NCI-H748 treated with DMSO at 0.1 percent for 48 hours (cell line): ENCODE measurements at regions not wholly inside any gene's neighbourhood (a gene's known extent, or its start where the extent isn't known, plus 50 kb on each side); places are given as distances from the start of the nearest gene placed in this dataset.

Source experiments
- DNase-seq: peaks from one replicate; lab custom pipeline; 2025; lab: John Stamatoyannopoulos, UW

DNA sequence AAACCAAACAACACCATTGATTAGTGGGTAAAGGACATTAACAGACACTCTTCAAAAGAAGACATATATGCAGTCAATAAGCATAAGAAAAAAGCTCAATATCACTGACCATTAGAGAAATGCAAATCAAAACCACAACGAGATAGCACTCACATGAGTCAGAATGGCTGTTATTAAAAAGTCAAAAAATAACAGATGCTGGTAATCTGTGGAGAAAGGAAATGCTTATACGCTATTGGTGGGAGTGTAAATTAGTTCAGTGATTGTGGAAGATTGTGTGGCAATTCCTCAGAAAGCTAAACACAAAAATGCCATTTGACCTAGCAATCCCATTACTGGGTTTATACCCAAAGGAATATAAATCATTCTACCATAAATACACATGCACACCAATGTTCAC lies 182.6 kb downstream of the TRPC6 start:
- DNase-seq, result no peak

DNA sequence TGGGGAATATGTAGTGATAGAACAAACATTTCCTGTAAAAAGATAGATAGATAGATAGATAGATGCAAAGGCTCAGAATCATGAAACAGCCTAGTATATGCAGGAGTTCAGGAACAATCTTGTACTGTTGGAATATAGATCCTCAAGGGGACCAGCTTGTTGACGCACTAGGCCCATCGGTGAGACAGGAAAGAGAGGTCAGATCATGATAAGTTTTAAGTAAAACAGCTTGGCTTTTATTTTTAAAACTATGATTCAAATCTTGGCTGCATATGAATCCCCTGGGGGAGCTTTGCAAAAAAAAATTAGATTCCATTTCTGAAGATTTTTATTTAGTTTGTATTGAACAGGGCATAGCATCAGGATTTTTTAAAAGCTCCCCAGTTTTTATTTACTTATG lies 185.8 kb downstream of the TRPC6 start:
- DNase-seq, result no peak

DNA sequence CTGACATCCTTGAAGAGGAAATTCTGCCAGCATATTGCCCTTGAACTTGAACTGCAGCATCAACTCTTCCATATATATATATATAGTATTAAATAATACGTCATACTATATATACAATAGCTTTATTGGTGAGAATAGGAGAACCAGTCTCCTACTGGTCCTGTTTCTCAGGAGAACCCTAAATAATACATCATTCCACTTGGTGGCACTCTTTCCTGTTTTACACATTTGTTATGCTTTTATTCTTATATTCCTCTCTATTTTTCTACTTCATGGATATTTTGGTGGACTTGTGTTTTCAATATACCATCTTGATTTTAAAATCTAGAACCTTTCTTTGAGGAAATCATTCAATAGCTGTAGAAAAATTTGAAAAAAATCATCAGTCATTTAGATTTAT lies 193.3 kb downstream of the TRPC6 start:
- DNase-seq, result no peak

GRCh38 chr11:101369835-101370234 lies 214.0 kb downstream of the TRPC6 start:
- DNase-seq, result no peak

DNA sequence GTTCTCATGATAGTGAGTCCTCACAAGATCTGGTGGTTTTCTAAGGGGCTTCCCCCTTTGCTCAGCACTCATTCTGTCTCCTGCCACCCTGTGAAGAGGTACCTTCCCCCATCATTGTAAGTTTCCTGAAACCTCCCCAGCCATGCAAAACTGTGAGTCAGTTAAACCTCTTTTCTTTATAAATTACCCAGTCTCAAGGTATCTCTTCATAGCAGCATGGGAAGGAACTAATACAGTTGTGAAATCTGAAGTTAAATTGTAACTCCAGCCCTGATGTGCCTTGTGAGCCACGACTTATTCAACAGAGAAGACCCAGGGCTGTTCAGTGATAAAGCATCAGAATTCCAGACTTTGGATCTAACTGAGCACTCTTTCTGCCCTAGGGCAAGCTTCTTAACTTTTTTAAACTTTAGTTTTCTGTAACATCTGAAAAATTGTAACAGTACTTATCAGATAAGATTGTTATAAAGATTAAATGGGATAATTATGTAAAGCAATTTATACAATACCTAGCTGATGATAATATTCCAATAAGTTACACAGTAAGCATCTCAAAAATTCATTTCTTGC lies 220.0 kb downstream of the TRPC6 start:
- no peak for DNase-seq

DNA sequence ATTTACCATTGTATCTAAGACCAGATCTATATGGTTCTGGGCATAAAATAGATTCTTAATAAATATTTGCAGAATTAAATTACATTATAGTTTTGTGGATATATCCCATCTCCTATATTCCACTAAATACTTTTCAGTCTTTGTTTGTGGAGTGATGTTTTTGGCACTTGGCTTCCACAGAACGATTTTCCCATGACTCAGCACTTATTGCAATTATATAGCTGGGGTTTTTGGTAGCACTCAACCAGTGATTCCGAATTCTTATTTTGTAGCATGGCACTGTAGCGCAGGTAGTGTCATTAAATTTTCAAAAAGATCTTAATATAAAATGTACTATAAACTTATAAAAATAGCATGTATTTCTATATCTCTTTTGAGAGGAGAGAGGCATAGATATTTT lies 221.2 kb downstream of the TRPC6 start:
- no peak for DNase-seq

DNA sequence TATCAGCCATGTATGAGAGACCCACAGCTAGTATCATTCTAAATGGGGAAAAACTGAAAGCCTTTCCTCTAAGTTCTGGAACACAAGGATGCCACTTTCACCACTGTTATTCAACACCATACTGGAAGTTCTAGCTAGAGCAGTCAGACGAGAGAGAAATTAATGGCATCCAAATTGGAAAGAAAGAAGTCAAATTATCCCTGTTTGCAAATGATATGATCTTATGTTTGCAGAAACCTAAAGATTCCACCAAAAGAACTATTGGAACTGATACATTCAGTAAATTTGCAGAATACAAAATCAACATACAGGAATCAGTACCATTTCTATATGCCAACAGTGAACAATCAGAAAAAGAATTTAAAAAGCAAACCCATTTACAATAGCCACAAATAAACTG lies 226.0 kb downstream of the TRPC6 start:
- no peak for DNase-seq

DNA sequence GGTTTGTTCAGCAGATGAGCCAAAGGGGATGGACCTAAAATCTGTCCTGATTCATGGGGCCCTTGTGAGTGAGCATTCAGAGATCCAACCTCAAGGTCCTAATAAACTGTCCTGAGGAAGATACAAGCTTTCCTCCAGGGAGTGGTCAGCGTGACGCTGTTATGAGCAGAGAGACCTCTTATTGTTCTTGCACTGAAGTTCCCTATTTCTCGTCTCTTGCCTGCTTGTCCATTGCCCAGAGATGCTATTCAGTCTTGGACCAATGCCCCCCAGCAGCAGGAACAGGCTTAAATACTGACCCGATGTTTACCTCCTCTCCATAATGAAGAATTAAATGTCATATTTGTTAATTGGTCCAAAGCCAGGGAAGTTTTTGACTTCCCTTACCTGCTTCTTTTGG lies 225.2 kb upstream of the PGR start:
- no peak for DNase-seq

DNA sequence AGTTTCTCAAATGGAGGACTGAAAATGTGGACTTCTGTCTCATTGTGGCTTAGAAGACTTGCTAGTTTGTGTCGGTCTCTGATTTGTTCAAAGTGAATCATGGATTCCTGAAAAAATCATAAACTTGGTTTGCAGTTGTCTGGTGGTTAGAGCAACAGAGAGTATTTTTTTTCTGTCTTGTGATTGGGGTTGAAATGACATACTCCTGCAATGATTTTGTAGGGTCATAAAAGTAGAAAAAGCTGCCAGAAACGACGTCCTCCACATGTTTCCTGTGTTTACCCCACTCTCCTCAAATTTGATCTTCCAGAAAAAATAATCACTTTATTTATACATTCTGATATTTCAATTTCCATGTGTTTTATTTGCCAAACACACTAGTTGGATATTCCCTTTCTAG lies 219.2 kb upstream of the PGR start:
- no peak for DNase-seq

DNA sequence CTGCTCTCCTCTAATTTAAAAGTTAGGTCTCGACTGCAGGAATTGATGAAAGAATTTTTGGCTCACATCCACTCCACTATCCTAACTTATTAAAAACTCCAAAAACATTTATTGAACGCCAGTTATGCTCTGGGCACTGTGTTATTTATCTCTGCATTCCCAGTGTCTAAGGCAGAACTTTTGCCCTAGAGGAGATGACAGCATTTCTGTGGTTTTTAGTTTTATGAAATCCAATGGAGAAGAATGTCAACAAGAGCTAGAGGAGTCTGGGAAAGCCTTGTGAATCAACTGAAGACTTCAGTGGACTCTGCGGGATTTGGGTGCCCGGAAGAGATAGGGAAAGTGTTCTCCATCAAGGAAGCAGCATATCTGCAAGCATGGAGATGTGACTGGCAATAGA lies 217.0 kb upstream of the PGR start:
- no peak for DNase-seq

DNA sequence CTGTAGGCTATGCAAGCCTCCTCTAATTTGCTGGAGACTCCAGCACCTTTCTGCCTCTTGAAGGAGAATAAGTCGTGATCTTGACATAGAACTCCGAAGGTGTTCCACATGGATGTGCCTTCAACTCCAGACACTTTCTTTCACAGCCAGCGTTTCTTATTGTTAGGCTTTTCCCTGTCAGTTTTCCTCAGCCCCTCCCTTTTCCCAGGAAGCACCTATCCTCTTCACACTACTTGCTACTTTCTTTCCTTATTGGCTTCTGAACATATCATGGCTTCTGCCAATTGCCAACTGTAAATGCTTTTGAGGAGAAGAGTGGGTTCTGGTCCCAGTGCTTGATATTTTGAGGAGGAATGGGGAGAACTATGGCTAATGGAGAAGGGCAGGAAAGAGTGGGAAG lies 216.3 kb upstream of the PGR start:
- DNase-seq, result no peak

GRCh38 chr11:101342307-101342706 lies 212.7 kb upstream of the PGR start:
- no peak for DNase-seq

DNA sequence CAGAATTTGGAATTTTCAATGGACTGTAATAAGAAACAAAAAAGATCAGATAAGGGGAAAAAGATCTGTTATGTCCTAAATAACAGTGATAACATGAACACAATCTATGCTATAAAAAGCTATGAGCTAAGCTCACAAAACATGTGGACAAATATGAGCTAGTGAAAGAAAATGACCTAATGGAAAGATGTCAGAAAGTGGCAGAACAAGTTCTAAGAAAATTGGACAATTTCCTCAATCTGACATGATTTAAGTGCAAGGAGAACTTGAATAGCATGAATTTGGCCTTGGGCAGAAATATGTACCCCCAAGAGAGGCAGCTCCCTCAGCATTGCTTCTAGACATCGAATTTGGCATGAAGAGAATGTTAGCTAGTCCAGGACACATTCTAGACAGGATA lies 212.0 kb upstream of the PGR start:
- DNase-seq, result no peak

DNA sequence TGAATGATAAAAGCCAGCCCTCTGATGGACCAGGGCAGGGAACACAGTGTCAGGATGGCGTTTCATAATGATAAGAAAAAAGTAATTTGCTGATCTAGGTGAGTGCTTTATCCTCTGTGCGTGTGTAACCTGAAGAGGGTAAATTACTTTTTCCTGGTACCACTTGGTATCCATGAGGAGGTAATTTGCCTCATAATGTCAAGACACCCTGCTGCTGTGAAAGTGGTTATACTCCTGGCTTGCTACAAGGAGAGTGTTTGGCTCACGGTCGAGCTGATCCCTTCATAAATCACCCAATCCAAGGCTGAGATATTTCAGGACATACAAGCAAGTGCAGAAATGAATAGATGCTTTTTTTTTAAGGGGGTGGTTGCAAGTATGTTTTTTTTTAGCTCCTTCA lies 207.2 kb upstream of the PGR start:
- DNase-seq, result peak; percentile 70

DNA sequence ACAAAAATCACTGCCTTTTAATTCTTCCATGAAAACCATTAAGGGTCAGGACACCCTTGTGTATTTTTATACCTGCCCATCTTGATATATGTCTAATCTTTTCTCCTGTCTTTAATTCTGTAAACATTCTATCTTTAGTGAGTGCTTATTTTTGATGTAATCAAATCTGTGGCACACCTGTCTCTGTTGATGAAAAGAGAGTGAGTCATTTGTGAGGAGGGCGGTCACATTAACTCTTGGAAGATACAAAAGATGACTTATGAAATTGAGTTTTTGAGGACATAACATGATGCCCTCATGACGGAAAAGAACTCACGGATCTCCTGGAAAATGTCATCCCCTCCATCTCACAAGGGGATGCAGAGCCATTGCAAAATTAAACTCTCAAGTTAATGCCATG lies 206.5 kb upstream of the PGR start:
- peak; percentile 49 for DNase-seq

GRCh38 chr11:101334581-101334980 lies 205.0 kb upstream of the PGR start:
- DNase-seq, result no peak

DNA sequence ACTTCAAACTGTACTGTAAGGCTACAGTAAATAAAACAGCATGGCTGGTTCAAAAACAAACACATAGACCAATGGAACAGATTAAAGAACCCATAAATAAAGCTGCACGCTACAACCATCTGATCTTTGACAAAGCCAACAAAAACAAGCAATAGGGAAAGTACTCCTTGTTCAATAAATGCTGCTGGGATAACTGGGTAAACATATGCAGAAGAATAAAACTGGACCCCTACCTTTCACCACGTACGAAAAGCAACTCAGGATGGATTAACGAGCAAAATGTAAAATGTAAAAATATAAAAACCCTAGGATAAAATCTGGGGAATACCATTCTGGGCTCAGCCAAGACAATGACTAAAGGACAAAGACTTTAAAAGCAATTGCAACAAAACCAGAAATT lies 201.8 kb upstream of the PGR start:
- no peak for DNase-seq

DNA sequence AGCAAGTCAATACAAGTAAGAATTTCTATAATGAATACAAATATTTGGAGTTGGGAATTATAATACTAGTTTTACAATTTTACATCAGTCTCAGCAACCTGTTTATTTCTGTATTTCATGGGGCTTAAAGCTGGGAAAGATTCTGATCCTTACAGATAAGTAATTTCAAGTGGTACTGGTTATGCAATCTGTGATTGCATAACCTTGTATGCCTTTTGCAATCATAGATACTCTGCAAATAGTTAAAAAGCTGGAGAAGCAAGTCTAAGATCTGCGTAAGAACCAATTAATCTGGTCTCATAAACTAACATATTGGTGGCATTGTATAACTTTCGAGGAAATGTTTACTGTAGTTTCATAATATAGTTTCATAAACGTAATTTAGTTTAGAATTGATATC lies 198.3 kb upstream of the PGR start:
- DNase-seq, result no peak

DNA sequence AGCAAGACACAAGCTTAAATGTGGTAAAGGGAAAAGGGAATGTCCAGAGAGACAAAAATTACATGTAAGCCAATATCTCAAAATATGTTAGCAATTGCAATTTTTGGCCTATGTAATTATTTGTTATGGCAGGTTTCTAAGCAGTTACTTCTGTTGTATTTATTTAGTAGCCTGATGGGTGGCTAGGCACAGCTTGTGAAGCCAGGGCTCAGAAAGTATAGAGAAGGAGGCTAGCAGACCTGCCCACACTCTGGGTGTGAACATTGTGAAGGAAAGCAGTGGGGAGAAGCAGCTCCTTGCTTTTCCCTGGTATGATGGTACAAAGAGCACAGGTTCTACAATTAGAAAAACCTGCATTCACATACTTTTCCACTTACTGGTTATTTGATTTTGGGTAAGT lies 196.5 kb upstream of the PGR start:
- DNase-seq, result no peak

DNA sequence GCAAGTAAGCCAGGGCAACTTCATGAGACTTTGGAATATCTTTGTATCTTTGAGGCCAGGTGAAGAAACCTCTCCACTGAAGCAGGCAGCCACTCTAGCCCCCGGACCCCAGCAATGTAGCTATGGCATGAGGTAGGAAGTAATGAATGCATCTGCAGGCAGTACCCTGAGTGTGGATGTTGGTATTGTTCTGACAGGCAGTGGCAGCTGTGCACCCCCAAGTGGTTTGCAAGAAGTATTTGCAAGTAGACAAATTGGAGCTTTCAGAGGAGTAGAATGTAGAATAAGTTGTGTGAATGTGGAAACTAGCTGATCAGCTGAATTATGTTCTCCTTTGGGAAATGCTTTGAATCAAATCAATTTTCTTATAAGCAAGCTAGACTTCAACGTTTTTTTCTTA lies 194.4 kb upstream of the PGR start:
- no peak for DNase-seq

DNA sequence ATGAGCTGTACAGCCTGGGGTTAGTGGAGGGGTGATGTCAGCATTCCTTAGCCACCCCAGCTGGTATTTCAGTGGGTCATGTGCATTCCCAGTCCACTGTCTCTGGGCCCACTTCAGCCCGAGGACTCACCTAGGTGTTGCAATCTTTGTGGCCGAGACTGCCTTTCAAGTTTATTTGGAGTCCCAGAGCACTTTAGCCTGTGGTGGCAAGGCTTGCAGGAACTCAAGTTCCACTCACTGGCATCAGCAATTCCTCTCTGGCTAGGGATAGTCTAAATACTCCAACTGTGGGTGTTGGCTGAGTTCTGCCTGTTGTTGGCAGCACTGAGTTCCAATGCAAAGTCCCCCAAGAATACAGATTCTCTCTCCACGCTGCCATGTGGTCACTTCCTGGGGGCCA lies 191.6 kb upstream of the PGR start:
- no peak for DNase-seq

DNA sequence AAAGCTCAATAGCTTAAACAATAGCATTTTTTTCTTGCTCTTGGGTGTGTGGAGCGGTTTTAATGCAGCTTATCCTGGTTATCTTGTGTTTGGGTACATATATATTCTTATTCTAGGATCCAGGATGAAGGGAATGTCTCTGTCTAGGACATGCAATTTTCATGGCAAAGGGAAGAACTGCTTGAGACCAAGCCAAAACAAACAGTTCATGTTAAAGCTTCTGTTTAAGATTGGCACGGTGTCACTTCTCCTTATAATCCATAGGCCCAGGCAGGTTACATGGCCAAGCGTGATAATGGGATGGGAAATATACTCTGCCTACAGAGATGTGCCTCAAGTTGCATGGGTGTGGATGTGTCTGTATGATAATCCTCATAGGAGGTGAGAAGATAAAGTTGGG lies 177.1 kb upstream of the PGR start:
- no peak for DNase-seq

DNA sequence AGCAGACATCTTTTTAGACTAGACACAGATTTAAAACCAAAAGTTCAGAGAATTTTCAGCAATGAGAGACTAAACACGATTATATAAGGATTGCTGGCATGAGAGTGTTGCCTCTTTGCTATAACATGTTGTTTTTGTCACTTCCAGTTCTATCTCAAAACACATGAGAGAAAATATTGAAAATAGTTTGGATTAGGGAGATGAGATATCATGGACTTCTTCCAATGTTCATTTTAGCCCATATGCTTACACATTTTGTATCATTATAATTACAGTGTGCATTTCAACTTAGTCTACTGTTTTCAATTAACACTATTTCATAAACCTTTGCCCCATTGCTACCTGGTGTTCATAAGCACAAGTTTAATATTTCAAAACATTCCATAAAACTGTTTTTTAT lies 175.9 kb upstream of the PGR start:
- DNase-seq, result no peak

DNA sequence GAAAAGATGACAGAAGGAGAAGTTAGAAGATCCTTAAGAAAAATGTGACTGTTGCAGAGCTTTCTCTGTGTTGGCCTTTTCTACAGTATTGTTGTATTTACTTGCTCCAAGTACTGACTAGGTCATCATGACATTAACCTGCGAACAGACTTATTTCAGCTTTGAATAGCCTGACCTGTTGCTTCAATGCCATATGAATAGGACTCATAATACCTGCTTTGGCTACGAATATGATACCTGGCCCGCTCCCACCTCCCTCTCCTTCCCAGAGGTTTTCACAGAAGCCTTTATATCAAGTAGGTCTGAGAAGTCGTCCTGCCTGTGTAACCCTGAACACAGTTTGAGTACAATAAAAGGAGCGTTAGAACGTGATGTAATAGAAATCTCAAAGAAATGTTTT lies 169.6 kb upstream of the PGR start:
- DNase-seq, result no peak

GRCh38 chr11:101296896-101297295 lies 167.3 kb upstream of the PGR start:
- DNase-seq, result no peak
